IMR-90 (cell line): ENCODE measurements at regions not wholly inside any gene's neighbourhood (a gene's known extent, or its start where the extent isn't known, plus 50 kb on each side); places are given as distances from the start of the nearest gene placed in this dataset.

Source experiments
- BHLHE40 ChIP-seq: fragments of 150-350 bp; IDR thresholded peaks from 2 replicates; pipeline ENCODE4 v1.6.1; 2016; ENCODE audit warnings: mild to moderate bottlenecking, low read depth, low read length
- CEBPB ChIP-seq: IDR thresholded peaks from 2 replicates; pipeline ENCODE4 v1.6.1; 2012; ENCODE audit warnings: low read depth, low read length, improper control_type of control experiment
- MAZ ChIP-seq: IDR thresholded peaks from 2 replicates; pipeline ENCODE4 v1.6.1; 2012; ENCODE audit warnings: low read depth, mild to moderate bottlenecking, low read length, improper control_type of control experiment, moderate library complexity, borderline replicate concordance
- POLR2A ChIP-seq: IDR thresholded peaks from 2 replicates; pipeline ENCODE4 v1.6.1; 2012; ENCODE audit warnings: mild to moderate bottlenecking, low read depth, low read length
- TF ChIP-seq, protein P1 (sequence below): conservative IDR thresholded peaks from 2 replicates; pipeline ENCODE4 v1.5.1; 2012; ENCODE audit warnings: mild to moderate bottlenecking, low read depth, low read length, improper control_type of control experiment

DNA sequence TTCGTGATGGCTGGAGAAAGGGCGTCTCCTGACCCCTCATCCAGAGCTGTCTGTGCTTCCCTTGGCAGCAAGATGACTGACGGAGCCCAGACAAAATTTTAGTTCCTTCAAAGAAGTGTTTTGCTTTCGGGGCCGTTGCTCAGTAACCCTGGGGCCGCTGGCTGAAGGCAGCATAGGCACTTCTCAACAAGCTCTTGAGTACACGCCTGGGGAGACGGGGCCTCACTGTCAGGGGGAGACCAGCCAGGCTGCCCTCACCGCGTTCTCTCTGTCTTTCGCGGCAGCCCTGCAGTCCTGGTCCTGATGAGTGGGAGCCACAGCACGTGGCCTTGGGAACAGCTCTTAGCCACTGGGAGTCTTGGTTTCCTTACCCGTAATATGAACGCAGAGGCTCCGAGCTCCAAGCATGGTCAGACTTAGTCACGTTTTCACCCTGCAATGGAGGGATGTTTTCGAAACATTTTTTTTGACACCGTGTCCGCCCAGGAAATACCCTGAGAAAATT, 86.0 kb downstream of the IRF8 start:
- TF ChIP-seq, protein P1, sequence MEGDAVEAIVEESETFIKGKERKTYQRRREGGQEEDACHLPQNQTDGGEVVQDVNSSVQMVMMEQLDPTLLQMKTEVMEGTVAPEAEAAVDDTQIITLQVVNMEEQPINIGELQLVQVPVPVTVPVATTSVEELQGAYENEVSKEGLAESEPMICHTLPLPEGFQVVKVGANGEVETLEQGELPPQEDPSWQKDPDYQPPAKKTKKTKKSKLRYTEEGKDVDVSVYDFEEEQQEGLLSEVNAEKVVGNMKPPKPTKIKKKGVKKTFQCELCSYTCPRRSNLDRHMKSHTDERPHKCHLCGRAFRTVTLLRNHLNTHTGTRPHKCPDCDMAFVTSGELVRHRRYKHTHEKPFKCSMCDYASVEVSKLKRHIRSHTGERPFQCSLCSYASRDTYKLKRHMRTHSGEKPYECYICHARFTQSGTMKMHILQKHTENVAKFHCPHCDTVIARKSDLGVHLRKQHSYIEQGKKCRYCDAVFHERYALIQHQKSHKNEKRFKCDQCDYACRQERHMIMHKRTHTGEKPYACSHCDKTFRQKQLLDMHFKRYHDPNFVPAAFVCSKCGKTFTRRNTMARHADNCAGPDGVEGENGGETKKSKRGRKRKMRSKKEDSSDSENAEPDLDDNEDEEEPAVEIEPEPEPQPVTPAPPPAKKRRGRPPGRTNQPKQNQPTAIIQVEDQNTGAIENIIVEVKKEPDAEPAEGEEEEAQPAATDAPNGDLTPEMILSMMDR = no peak
- no peak for TF ChIP-seq CEBPB
- no peak for TF ChIP-seq POLR2A
- no peak for TF ChIP-seq BHLHE40
- no peak for TF ChIP-seq MAZ
